SK-N-SH (cell line): ENCODE measurements at regions not wholly inside any gene's neighbourhood (a gene's known extent, or its start where the extent isn't known, plus 50 kb on each side); places are given as distances from the start of the nearest gene placed in this dataset.

ENCODE experiments used
- CHD2 ChIP-seq: fragments of 150-350 bp; IDR thresholded peaks from 2 replicates; pipeline ENCODE4 v1.6.1; 2018; ENCODE audit warnings: low read length; ENCODE audit not compliant: partially characterized antibody
- EP300 ChIP-seq, 2 experiments: IDR thresholded peaks; 2 replicates each; pipeline versions ENCODE4 v1.4.0 to v1.6.1; 2012; ENCODE audit warnings: borderline replicate concordance in 1 of 2, low read depth in 1 of 2, low read length in 1 of 2
- EZH2phosphoT487 ChIP-seq: fragments of 200-600 bp; sonication (generic); IDR thresholded peaks from 2 replicates; pipeline ENCODE4 v1.6.1; 2017; ENCODE audit warnings: low read depth, mixed run types, mild to moderate bottlenecking, antibody characterized with exemption, moderate library complexity, borderline replicate concordance
- FOXM1 ChIP-seq: IDR thresholded peaks from 2 replicates; pipeline ENCODE4 v1.4.0; 2012; ENCODE audit warnings: low read depth, mild to moderate bottlenecking
- GABPA ChIP-seq: IDR thresholded peaks from 2 replicates; pipeline ENCODE4 v1.4.0; 2012; ENCODE audit warnings: low read depth, mild to moderate bottlenecking
- NFIC ChIP-seq: IDR thresholded peaks from 2 replicates; pipeline ENCODE4 v1.4.0; 2012; ENCODE audit warnings: borderline replicate concordance
- POLR2AphosphoS5 ChIP-seq: IDR thresholded peaks from 2 replicates; pipeline ENCODE4 v1.6.1; 2012; ENCODE audit warnings: low read depth, low read length
- RAD21 ChIP-seq: IDR thresholded peaks from 2 replicates; pipeline ENCODE4 v1.6.1; 2012; ENCODE audit warnings: mild to moderate bottlenecking, low read length
- REST ChIP-seq: IDR thresholded peaks from 2 replicates; pipeline ENCODE4 v1.6.1; 2012; ENCODE audit warnings: mild to moderate bottlenecking, low read depth, low read length, moderate library complexity
- RFX5 ChIP-seq: IDR thresholded peaks from 2 replicates; pipeline ENCODE4 v1.6.1; 2012; ENCODE audit warnings: mild to moderate bottlenecking, improper control_type of control experiment, low read length
- SIN3A ChIP-seq: IDR thresholded peaks from 2 replicates; pipeline ENCODE4 v1.6.1; 2012; ENCODE audit warnings: low read depth, mild to moderate bottlenecking, low read length, moderate library complexity, borderline replicate concordance
- YY1 ChIP-seq: IDR thresholded peaks from 2 replicates; pipeline ENCODE4 v1.4.0; 2012; ENCODE audit warnings: low read depth, mild to moderate bottlenecking
- TF ChIP-seq, protein P1 (sequence below): fragments of 200-600 bp; sonication (generic); IDR thresholded peaks from 2 replicates; pipeline ENCODE4 v1.6.1; 2017; ENCODE audit warnings: antibody characterized with exemption, mild to moderate bottlenecking, moderate library complexity
- TF ChIP-seq, protein P2 (sequence below): IDR thresholded peaks from 2 replicates; pipeline ENCODE4; 2012

DNA sequence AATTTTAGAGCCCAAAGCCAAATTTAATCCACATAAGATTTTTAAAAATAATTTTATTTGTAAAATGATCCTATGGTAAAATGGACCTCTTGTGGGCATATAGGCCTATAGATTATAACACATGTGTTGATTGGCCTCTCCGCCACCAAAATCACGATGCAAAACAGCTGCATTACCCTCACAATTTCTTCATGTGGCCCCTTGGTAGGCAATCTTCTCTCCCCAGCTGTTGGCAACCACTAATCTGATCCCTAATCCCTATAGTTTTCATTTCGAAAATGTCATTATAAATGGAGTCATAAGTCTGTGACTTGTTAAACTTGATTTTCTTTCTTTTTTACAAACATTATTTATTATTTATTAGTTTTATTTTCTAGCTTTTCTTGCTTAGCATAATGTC is 263.9 kb upstream of the SULF2 start:
- TF ChIP-seq SIN3A: no peak
- no peak for TF ChIP-seq POLR2AphosphoS5
- TF ChIP-seq GABPA: no peak
- TF ChIP-seq, protein P1, sequence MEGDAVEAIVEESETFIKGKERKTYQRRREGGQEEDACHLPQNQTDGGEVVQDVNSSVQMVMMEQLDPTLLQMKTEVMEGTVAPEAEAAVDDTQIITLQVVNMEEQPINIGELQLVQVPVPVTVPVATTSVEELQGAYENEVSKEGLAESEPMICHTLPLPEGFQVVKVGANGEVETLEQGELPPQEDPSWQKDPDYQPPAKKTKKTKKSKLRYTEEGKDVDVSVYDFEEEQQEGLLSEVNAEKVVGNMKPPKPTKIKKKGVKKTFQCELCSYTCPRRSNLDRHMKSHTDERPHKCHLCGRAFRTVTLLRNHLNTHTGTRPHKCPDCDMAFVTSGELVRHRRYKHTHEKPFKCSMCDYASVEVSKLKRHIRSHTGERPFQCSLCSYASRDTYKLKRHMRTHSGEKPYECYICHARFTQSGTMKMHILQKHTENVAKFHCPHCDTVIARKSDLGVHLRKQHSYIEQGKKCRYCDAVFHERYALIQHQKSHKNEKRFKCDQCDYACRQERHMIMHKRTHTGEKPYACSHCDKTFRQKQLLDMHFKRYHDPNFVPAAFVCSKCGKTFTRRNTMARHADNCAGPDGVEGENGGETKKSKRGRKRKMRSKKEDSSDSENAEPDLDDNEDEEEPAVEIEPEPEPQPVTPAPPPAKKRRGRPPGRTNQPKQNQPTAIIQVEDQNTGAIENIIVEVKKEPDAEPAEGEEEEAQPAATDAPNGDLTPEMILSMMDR: no peak
- no peak for TF ChIP-seq EZH2phosphoT487
- TF ChIP-seq RFX5: no peak
- TF ChIP-seq, protein P2, sequence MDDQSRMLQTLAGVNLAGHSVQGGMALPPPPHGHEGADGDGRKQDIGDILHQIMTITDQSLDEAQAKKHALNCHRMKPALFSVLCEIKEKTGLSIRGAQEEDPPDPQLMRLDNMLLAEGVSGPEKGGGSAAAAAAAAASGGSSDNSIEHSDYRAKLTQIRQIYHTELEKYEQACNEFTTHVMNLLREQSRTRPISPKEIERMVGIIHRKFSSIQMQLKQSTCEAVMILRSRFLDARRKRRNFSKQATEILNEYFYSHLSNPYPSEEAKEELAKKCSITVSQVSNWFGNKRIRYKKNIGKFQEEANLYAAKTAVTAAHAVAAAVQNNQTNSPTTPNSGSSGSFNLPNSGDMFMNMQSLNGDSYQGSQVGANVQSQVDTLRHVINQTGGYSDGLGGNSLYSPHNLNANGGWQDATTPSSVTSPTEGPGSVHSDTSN: no peak
- no peak for TF ChIP-seq YY1
- TF ChIP-seq RAD21: no peak
- TF ChIP-seq REST: no peak
- no peak for TF ChIP-seq CHD2
- no peak for TF ChIP-seq FOXM1
- no peak for TF ChIP-seq EP300 (IDR thresholded peaks at IDR 0.05; ENCODE audit: borderline replicate concordance in 1 of 2, low read depth in 1 of 2, low read length in 1 of 2)
- TF ChIP-seq NFIC: no peak
